Epithelial cell of esophagus (primary cell): ENCODE measurements at regions not wholly inside any gene's neighbourhood (a gene's known extent, or its start where the extent isn't known, plus 50 kb on each side); places are given as distances from the start of the nearest gene placed in this dataset.

Source experiments
- DNase-seq: peaks from one replicate; pipeline ENCODE4 v3.0.0; 2010; ENCODE audit warnings: low read depth
- H3K4me3 ChIP-seq: 2 replicates; pipeline ENCODE4 v1.5.1; 2011; ENCODE audit warnings: mild to moderate bottlenecking, low read length, control low read depth
- TF ChIP-seq, protein P1 (sequence below): IDR thresholded peaks from 2 replicates; pipeline ENCODE4 v1.5.1; 2011; ENCODE audit warnings: low read depth, mild to moderate bottlenecking, low read length, control low read depth, inconsistent platforms; ENCODE audit not compliant: insufficient read depth; ENCODE audit errors: missing control alignments

GRCh38 chr5:103498800-103499551 lies 63.6 kb downstream of the NUDT12 start:
- TF ChIP-seq, protein P1, sequence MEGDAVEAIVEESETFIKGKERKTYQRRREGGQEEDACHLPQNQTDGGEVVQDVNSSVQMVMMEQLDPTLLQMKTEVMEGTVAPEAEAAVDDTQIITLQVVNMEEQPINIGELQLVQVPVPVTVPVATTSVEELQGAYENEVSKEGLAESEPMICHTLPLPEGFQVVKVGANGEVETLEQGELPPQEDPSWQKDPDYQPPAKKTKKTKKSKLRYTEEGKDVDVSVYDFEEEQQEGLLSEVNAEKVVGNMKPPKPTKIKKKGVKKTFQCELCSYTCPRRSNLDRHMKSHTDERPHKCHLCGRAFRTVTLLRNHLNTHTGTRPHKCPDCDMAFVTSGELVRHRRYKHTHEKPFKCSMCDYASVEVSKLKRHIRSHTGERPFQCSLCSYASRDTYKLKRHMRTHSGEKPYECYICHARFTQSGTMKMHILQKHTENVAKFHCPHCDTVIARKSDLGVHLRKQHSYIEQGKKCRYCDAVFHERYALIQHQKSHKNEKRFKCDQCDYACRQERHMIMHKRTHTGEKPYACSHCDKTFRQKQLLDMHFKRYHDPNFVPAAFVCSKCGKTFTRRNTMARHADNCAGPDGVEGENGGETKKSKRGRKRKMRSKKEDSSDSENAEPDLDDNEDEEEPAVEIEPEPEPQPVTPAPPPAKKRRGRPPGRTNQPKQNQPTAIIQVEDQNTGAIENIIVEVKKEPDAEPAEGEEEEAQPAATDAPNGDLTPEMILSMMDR = no peak
- no peak overlapping the region for H3K4me3 ChIP-seq
- no peak for DNase-seq

GRCh38 chr5:103498211-103498610 lies 64.4 kb downstream of the NUDT12 start:
- no peak for DNase-seq
- TF ChIP-seq, protein P1 = no peak
- no peak overlapping the region for H3K4me3 ChIP-seq

- H3K4me3 ChIP-seq = no peak overlapping the region
- DNase-seq = no peak
- TF ChIP-seq, protein P1 = no peak
Measured at GRCh38 chr5:103497781-103498180, 64.8 kb downstream of the NUDT12 start.

DNA sequence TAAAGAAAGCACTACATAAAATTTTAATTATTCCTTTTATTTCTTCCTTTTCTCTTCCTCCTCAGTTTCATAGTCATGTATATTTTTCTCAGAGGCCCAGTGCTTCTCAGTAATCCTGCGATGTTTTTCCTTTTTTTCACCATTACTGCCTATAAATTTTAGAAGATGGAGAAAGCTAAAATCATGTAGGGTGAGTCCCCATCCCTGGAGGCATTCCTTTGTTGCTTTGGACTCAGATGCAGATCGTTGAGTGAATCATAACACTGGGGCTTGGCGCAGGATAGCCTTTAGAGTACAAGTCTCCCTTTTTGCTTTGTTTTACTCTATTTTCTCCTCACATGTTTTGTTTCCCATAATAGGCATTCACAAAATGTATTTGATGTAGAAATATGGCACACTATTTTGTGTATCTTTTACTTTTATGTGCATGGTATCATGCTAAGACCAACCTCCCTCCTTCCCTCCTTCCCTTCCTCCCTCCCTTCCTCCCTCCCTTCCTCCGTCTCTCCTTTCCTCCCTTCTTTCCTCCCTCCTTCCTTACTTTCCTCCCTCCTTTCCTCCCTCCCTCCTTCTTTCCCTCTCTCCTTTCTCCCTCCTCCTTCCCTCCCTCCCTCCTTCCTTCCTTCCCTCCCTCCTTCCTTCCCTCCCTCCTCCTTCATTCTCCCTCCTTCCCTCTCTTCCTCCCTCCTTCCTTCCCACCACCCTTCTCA lies 72.4 kb downstream of the NUDT12 start:
- peak; percentile 14 for DNase-seq
- TF ChIP-seq, protein P1 = no peak
- no peak overlapping the region for H3K4me3 ChIP-seq

DNA sequence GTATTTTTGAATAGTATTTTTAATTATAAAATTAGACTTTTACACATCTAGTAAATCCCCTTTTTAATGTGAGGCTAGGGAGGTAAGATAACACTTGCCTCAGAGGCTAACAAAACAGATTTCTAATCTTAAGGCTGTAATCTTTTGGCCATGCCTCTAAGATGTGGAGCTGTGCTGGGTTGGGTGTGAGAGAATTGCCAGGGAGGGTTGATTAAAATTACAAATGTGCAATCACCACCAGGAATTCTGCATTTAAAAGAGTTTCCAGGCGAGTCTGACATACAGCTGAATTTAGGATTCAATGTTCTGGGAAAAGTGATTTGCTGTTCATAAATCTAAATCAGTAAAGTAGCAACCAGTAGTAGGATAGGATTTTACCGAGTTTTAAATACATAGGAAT lies 73.3 kb downstream of the NUDT12 start:
- no peak for DNase-seq
- TF ChIP-seq, protein P1 = no peak
- no peak overlapping the region for H3K4me3 ChIP-seq

GRCh38 chr5:103487822-103488493 lies 74.6 kb downstream of the NUDT12 start:
- H3K4me3 ChIP-seq = no peak overlapping the region
- TF ChIP-seq, protein P1 = no peak
- DNase-seq = peak; percentile 33
